Mesenchymal stem cell (in vitro differentiated cells and primary cell): ENCODE measurements at regions not wholly inside any gene's neighbourhood (a gene's known extent, or its start where the extent isn't known, plus 50 kb on each side); places are given as distances from the start of the nearest gene placed in this dataset.

Experiments
- DNase-seq: peaks from one replicate; pipeline ENCODE4 v3.0.0-alpha.2; 2013
- H2AFZ ChIP-seq: one replicate; pipeline ENCODE4 v1.6.1; 2013; ENCODE audit warnings: low read depth, mild to moderate bottlenecking, control low read depth, inconsistent platforms, low read length, moderate library complexity
- H2AK5ac ChIP-seq: 2 replicates; pipeline ENCODE4 v1.6.1; 2013; ENCODE audit warnings: low read length, moderate library complexity, mild to moderate bottlenecking, inconsistent platforms; ENCODE audit not compliant: severe bottlenecking
- H2BK120ac ChIP-seq: one replicate; pipeline ENCODE4 v1.6.1; 2013; ENCODE audit warnings: low read depth, mild to moderate bottlenecking, inconsistent platforms, low read length, moderate library complexity
- H2BK12ac ChIP-seq, 2 experiments: one replicate each; pipeline ENCODE4 v1.6.1; 2013; ENCODE audit warnings: inconsistent platforms in 2 of 2, low read length in 2 of 2, mild to moderate bottlenecking in 2 of 2, moderate library complexity in 2 of 2, control low read depth in 1 of 2
- H2BK15ac ChIP-seq: one replicate; pipeline ENCODE4 v1.6.1; 2013; ENCODE audit warnings: mild to moderate bottlenecking, low read depth, inconsistent platforms; ENCODE audit not compliant: poor library complexity, severe bottlenecking
- H2BK5ac ChIP-seq: 2 replicates; pipeline ENCODE4 v1.6.1; 2013; ENCODE audit warnings: low read depth, mild to moderate bottlenecking, low read length, control low read depth, inconsistent platforms; ENCODE audit not compliant: poor library complexity, severe bottlenecking
- H3K14ac ChIP-seq, 2 experiments: one replicate each; pipeline ENCODE4 v1.6.1; 2013; ENCODE audit warnings: inconsistent platforms in 2 of 2, low read length in 2 of 2, control low read depth in 1 of 2, mild to moderate bottlenecking in 1 of 2, moderate library complexity in 1 of 2
- H3K18ac ChIP-seq, 2 experiments: one replicate each; pipeline ENCODE4 v1.6.1; 2013; ENCODE audit warnings: inconsistent platforms in 2 of 2, low read length in 2 of 2, control low read depth in 1 of 2, low read depth in 1 of 2, mild to moderate bottlenecking in 1 of 2
- H3K23ac ChIP-seq, 2 experiments: one replicate each; pipeline ENCODE4 v1.6.1; 2013; ENCODE audit warnings: inconsistent platforms in 2 of 2, low read length in 2 of 2, mild to moderate bottlenecking in 2 of 2, moderate library complexity in 2 of 2, control low read depth in 1 of 2
- H3K27ac ChIP-seq: 2 replicates; pipeline ENCODE4 v1.5.1; 2013; ENCODE audit warnings: mild to moderate bottlenecking, moderate library complexity, low read length, control low read depth, inconsistent platforms; ENCODE audit not compliant: poor library complexity, severe bottlenecking
- H3K27me3 ChIP-seq, 2 experiments: 2 replicates each; pipeline versions ENCODE4 v1.6.1 to v1.7.0; 2013; ENCODE audit warnings: low read length in 2 of 2, mild to moderate bottlenecking in 2 of 2, moderate library complexity in 2 of 2, control low read depth in 1 of 2, inconsistent platforms in 1 of 2; ENCODE audit not compliant: control insufficient read depth in 1 of 2, insufficient read depth in 1 of 2
- H3K36me3 ChIP-seq, 2 experiments: 2 replicates each; pipeline versions ENCODE4 v1.6.1 to v1.7.0; 2013; ENCODE audit warnings: low read length in 2 of 2, control low read depth in 1 of 2, inconsistent platforms in 1 of 2, low read depth in 1 of 2, mild to moderate bottlenecking in 1 of 2; ENCODE audit not compliant: insufficient read depth in 2 of 2, control insufficient read depth in 1 of 2
- H3K4ac ChIP-seq, 2 experiments: one replicate each; pipeline ENCODE4 v1.6.1; 2013; ENCODE audit warnings: inconsistent platforms in 2 of 2, low read length in 2 of 2, mild to moderate bottlenecking in 2 of 2, moderate library complexity in 2 of 2, control low read depth in 1 of 2, low read depth in 1 of 2
- H3K4me1 ChIP-seq: 2 replicates; pipeline ENCODE4 v1.6.1; 2013; ENCODE audit warnings: low read depth, low read length, control low read depth; ENCODE audit not compliant: control insufficient read depth, insufficient read depth
- H3K4me2 ChIP-seq: 2 replicates; pipeline ENCODE4 v1.6.1; 2013; ENCODE audit warnings: low read length, mild to moderate bottlenecking, inconsistent platforms; ENCODE audit not compliant: poor library complexity, severe bottlenecking
- H3K4me3 ChIP-seq, 2 experiments: 2 replicates each; pipeline versions ENCODE4 v1.5.1 to v1.7.0; 2013; ENCODE audit warnings: low read length in 2 of 2, mild to moderate bottlenecking in 2 of 2, control low read depth in 1 of 2, low read depth in 1 of 2; ENCODE audit not compliant: insufficient read depth in 1 of 2
- H3K79me1 ChIP-seq: replicated peaks from 2 replicates; pipeline ENCODE4 v1.6.1; 2013; ENCODE audit warnings: mild to moderate bottlenecking, control low read depth, low read length, inconsistent platforms; ENCODE audit not compliant: poor library complexity, severe bottlenecking
- H3K9ac ChIP-seq: 2 replicates; pipeline ENCODE4 v1.7.0; 2013; ENCODE audit warnings: mild to moderate bottlenecking, low read length, moderate library complexity
- H3K9me3 ChIP-seq: 2 replicates; pipeline ENCODE4 v1.7.0; 2013; ENCODE audit warnings: mild to moderate bottlenecking, low read length; ENCODE audit not compliant: control insufficient read depth
- H4K8ac ChIP-seq: one replicate; pipeline ENCODE4 v1.6.1; 2013; ENCODE audit warnings: inconsistent platforms, mild to moderate bottlenecking, low read length, moderate library complexity
- H4K91ac ChIP-seq: one replicate; pipeline ENCODE4 v1.6.1; 2013; ENCODE audit warnings: mild to moderate bottlenecking, low read length, inconsistent platforms
- WGBS: methylation state at CpG from one replicate; pipeline ENCODE4 v1.1.7; 2013; ENCODE audit warnings: mixed read lengths; 5-methylcytosine and 5-hydroxymethylcytosine counted together

- H3K18ac ChIP-seq = no peak overlapping the region
- no peak overlapping the region for H2AK5ac ChIP-seq
- no peak overlapping the region for H2BK12ac ChIP-seq
- H4K8ac ChIP-seq = no peak overlapping the region
- H3K23ac ChIP-seq = no peak overlapping the region
- H3K27ac ChIP-seq = no peak overlapping the region
- 87% methylated on average over 8 of the region's 9 CpGs for WGBS
- H4K91ac ChIP-seq = no peak overlapping the region
- H3K9me3 ChIP-seq = no peaks in the 10 kb centered on the region
- H3K27me3 ChIP-seq = peaks cover 0 to 5% of the 10 kb centered on the region in 2 experiments
- no peak overlapping the region for H2AFZ ChIP-seq
- H3K4me2 ChIP-seq = no peak overlapping the region
- no peak for DNase-seq
- H2BK120ac ChIP-seq = no peak overlapping the region
- H2BK15ac ChIP-seq = no peak overlapping the region
- no peaks in the 10 kb centered on the region for H3K4me1 ChIP-seq
- no peak overlapping the region for H3K4me3 ChIP-seq
- H3K9ac ChIP-seq = no peak overlapping the region
- no peak overlapping the region for H3K4ac ChIP-seq
- H3K36me3 ChIP-seq = no peaks in the 10 kb centered on the region
- H2BK5ac ChIP-seq = no peak overlapping the region
- no peak overlapping the region for H3K14ac ChIP-seq
- no peaks in the 10 kb centered on the region for H3K79me1 ChIP-seq
These were observed 536.9 kb upstream of the CDH4 start for GRCh38 chr20:60715172-60715571.

GRCh38 chr20:60718743-60719480 is 533.1 kb upstream of the CDH4 start:
- no peak overlapping the region for H3K4me3 ChIP-seq
- no peak overlapping the region for H2AK5ac ChIP-seq
- H3K9ac ChIP-seq = no peak overlapping the region
- H2BK15ac ChIP-seq = no peak overlapping the region
- H2AFZ ChIP-seq = no peak overlapping the region
- DNase-seq = no peak
- H3K4me1 ChIP-seq = no peaks in the 10 kb centered on the region
- H2BK12ac ChIP-seq = no peak overlapping the region
- no peak overlapping the region for H4K91ac ChIP-seq
- H4K8ac ChIP-seq = no peak overlapping the region
- no peak overlapping the region for H3K18ac ChIP-seq
- no peak overlapping the region for H3K14ac ChIP-seq
- H3K4ac ChIP-seq = no peak overlapping the region
- H3K27ac ChIP-seq = no peak overlapping the region
- no peaks in the 10 kb centered on the region for H3K27me3 ChIP-seq
- no peak overlapping the region for H2BK120ac ChIP-seq
- 49% methylated on average over 11 of the region's 11 CpGs for WGBS
- H3K9me3 ChIP-seq = no peaks in the 10 kb centered on the region
- no peak overlapping the region for H3K4me2 ChIP-seq
- H3K23ac ChIP-seq = no peak overlapping the region
- H3K36me3 ChIP-seq = no peaks in the 10 kb centered on the region
- H3K79me1 ChIP-seq = no peaks in the 10 kb centered on the region
- no peak overlapping the region for H2BK5ac ChIP-seq

- no peak overlapping the region for H3K18ac ChIP-seq
- no peak overlapping the region for H3K4ac ChIP-seq
- WGBS = 41% methylated on average over 4 of the region's 4 CpGs
- no peak overlapping the region for H2BK15ac ChIP-seq
- H3K27ac ChIP-seq = no peak overlapping the region
- H2AFZ ChIP-seq = no peak overlapping the region
- no peak overlapping the region for H3K9ac ChIP-seq
- H3K27me3 ChIP-seq = no peaks in the 10 kb centered on the region
- no peak for DNase-seq
- H3K4me3 ChIP-seq = no peak overlapping the region
- H4K8ac ChIP-seq = no peak overlapping the region
- H3K9me3 ChIP-seq = peaks cover 33% of the 10 kb centered on the region
- no peaks in the 10 kb centered on the region for H3K4me1 ChIP-seq
- H2BK5ac ChIP-seq = no peak overlapping the region
- no peaks in the 10 kb centered on the region for H3K79me1 ChIP-seq
- no peak overlapping the region for H3K4me2 ChIP-seq
- H3K36me3 ChIP-seq = no peaks in the 10 kb centered on the region
- H4K91ac ChIP-seq = no peak overlapping the region
- no peak overlapping the region for H3K23ac ChIP-seq
- H3K14ac ChIP-seq = no peak overlapping the region
- H2BK12ac ChIP-seq = no peak overlapping the region
- no peak overlapping the region for H2AK5ac ChIP-seq
- H2BK120ac ChIP-seq = no peak overlapping the region
These were observed 526.7 kb upstream of the CDH4 start for GRCh38 chr20:60725311-60725906.

DNA sequence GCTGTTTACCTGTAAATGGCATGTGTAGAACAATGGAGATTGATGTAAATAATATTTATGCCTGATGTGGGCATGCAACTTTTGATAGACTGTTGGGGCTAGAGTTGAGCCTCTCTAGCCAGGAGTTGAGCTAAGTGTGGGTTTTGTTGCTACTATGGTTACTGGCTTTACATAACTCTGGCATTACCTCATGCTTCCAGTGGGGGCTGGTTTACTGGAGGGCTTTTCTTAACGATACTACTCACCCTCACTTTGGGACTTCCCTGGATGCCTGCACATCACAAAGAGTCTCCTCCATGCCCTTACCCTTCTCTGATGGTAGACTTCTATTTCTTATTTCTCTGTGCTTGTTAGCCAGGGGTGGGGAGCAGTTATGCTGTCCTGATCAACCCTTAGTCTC is 524.6 kb upstream of the CDH4 start:
- no peak overlapping the region for H3K4ac ChIP-seq
- no peak overlapping the region for H2BK12ac ChIP-seq
- no peaks in the 10 kb centered on the region for H3K4me1 ChIP-seq
- H2AFZ ChIP-seq = no peak overlapping the region
- H2BK5ac ChIP-seq = no peak overlapping the region
- H3K4me3 ChIP-seq = no peak overlapping the region
- no peak overlapping the region for H3K27ac ChIP-seq
- H3K79me1 ChIP-seq = no peaks in the 10 kb centered on the region
- H3K14ac ChIP-seq = no peak overlapping the region
- no peak overlapping the region for H3K9ac ChIP-seq
- no peak overlapping the region for H2BK120ac ChIP-seq
- no peaks in the 10 kb centered on the region for H3K36me3 ChIP-seq
- no peak overlapping the region for H3K23ac ChIP-seq
- no peak overlapping the region for H3K18ac ChIP-seq
- H4K91ac ChIP-seq = no peak overlapping the region
- H3K27me3 ChIP-seq = no peaks in the 10 kb centered on the region
- H4K8ac ChIP-seq = no peak overlapping the region
- no CpG with 5 or more reads among the region's 1 CpG for WGBS
- H2AK5ac ChIP-seq = no peak overlapping the region
- no peak overlapping the region for H3K4me2 ChIP-seq
- H2BK15ac ChIP-seq = no peak overlapping the region
- no peak for DNase-seq
- H3K9me3 ChIP-seq = peaks cover 37% of the 10 kb centered on the region
